Middle frontal gyrus (tissue), 1 donor: ENCODE measurements at regions not wholly inside any gene's neighbourhood (a gene's known extent, or its start where the extent isn't known, plus 50 kb on each side); places are given as distances from the start of the nearest gene placed in this dataset.
"Not testable (repeated sequence)": the region's sequence is repeated elsewhere in the genome, so short reads cannot be mapped to it uniquely, and the experiment has no call there.

Experiments
- DNase-seq: peaks from one replicate; pipeline ENCODE4 v3.0.0-alpha.2; 2015; ENCODE audit warnings: low spot score; ENCODE audit errors: extremely low spot score

GRCh38 chr3:21979706-21980105, 228.7 kb upstream of the ZNF385D start:
- no peak for DNase-seq

DNA sequence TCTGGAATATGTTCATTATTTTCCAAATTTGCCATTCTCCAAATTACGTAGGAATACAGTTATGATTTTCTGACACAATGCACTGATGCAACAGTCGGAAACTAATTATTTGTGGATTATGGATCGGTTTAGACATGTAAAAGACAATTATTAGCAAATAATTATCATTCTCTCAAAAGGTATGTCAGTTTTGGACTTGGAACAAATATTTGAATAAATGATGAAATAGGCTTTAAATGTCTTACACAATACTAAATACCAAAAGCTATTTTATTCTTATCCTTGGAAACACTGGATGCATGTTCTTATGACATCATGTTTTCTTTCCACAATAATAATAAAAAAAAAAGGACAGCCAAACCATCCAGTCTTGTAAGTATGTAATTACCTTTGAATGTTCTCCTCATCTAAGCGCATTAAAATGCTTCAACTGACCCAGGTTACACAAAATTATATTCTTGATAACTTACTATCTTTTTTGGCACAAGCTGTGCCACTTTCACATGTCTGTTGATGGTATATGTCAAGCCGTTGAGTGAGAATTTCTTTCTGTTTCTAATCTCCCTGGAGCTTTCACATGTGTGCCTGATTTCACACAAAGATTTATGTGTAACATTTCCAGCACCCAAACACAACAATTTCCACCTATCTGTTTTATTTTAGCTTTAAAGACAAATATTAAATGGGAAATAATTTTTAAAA, 238.5 kb upstream of the ZNF385D start:
- no peak for DNase-seq

DNA sequence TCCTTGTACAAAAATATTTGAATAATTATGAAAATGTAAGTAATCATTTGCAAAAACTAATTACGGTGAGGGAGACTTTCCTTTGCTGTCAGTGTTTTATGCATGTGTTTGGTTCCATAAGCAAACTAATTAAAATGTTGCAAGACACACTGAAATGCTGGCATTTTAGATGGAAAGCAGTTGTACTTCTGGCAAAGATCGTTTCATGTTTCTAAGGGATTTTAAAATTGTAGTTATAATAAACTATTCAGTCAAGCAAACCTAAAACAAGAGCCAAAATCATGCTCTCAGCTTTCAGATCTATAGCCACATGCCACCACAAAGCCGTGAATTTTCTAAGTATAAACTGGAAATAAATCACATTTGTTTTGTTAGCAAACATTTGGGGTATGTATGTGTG, 240.1 kb upstream of the ZNF385D start:
- no peak for DNase-seq

DNA sequence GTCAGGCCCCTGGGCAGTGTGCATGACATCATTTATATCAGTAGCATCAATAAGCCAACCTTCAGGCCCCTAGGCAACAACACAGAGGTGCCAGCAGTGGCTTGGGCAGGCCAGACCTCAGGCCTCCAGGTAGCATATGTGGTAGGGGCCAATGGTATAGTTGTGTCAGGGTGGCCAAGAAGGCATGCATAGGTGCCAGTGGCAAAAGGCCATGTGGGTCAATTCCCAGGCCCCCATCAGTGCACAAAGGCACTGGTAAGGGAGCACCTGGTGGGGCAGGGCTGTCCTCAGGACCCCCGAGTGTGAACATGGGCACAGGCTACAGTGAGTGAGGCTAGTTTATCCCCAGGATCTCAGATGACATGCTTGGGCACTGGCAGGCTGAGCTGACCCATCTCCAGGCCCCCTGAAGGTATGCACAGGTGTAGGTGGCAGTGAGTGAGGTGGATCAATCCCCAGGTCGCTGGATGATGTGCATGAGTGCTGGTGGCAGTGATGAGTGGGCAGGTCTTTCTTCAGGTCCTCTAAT, 244.1 kb upstream of the ZNF385D start:
- DNase-seq = no peak

GRCh38 chr3:22007368-22007767, 256.4 kb upstream of the ZNF385D start:
- no peak for DNase-seq

DNA sequence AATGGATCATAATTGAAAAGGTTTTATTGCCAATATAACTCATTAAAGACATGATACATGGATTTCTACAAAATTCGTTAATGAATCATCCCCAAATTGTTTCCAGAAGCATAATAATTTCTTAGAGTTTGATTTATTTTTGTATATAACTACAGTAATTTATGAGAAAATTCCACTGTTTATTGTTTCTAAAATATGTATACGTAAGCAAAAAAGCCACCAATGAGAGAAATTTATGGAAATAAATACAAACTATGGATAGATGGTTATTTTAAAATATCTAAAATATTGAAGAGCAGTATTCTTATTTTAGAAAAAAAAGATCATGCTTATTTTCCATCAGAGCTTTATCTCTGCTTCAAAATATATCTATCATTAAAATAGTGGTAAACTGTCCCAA, 260.0 kb upstream of the ZNF385D start:
- no peak for DNase-seq

GRCh38 chr3:22012471-22012870, 261.5 kb upstream of the ZNF385D start:
- no peak for DNase-seq

DNA sequence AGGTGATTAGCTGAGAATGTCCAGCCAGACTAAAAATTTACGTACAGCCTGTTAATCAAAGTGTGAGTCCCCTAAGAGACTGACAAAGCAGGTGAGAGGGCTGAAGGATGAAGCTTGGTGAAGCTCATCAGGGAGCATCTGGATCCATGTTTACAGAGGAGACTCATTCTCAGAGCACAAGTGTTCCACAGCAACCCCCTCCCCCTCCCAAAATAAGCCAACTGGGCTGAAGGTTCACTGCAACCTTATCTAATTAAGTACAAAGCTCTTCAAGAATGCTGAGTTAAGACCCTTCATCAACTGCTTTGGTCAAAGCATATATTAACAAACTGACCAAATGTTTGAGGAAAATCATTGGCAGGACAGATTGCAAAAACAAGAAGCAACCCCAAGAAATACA, 262.6 kb upstream of the ZNF385D start:
- DNase-seq = no peak

- DNase-seq = no peak
These were observed 265.2 kb upstream of the ZNF385D start for GRCh38 chr3:22016197-22016596.

DNA sequence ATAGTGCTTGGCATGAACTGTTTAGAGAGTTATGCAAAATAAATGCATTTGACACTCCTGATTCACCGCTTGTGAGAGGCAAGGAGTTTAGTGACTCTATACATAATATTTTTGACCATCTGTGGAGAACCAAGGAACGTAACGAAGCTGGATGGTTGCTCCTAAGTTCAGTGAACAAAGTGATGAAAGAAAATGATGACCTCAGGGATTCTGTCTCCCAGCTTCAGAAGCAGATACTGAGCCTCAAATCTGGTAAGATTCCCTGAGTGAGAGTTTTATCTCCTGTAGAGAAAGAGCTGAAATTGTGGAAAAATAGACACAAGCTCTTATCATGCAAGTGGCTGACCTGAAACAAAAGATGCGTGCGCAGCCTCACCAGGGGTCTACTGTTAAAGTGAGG, 273.6 kb upstream of the ZNF385D start:
- not testable (repeated sequence) for DNase-seq

GRCh38 chr3:22029480-22029879, 278.5 kb upstream of the ZNF385D start:
- no peak for DNase-seq

DNA sequence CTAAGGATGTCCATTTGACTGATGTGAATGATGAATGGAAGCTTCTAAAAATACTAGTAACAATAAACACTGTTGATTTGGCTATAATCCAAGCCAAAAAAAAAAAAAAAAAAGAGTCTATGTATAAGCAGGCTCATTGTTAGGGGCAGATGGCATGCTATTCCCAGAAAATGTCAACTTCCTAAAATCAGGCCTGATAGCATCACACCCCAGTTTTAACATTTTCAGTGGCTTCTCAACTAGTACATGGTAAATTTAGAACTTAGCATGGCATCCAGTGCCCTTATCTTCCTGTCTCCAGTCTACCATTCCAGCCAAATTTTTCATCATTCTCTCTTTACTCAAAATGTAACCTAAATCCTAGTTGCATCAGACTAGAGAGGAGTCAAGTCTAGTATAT, 288.2 kb upstream of the ZNF385D start:
- DNase-seq = no peak

DNA sequence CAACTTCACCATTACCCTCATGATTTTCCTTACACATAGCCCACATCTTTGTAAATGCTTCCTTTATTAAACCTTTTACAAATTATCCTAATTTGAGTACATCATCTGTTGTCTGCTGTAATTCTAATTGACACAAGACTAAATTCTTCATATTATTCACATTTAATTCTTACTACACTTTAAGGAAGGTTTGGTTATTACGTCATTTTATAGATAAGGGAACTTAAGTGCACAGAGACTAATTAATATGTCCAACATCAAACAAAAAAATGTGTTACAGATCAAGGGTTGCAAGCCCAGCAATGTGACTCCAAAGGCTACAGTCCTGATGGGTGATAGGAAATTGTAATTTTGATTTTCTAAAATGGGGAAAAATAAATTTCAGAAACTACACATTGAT, 289.1 kb upstream of the ZNF385D start:
- DNase-seq = no peak

DNA sequence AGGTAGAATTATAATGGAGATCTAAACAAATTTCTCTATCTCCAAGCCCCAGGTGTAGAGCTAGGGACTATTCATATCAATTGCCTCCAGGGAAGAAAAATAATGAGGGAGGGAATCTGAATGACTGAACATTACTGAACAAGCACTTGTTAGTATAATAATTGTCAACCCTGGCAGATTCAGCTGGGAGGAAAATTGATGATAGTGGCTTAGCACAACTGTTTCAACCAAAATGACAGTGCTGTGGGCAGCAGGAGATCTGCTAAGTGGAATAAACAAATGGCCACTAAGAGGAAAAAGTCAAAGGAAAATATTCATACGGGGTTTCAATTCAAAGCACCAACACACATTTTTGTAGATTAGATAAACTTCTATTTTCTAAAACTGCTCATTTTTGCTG, 294.9 kb upstream of the ZNF385D start:
- DNase-seq = no peak

DNA sequence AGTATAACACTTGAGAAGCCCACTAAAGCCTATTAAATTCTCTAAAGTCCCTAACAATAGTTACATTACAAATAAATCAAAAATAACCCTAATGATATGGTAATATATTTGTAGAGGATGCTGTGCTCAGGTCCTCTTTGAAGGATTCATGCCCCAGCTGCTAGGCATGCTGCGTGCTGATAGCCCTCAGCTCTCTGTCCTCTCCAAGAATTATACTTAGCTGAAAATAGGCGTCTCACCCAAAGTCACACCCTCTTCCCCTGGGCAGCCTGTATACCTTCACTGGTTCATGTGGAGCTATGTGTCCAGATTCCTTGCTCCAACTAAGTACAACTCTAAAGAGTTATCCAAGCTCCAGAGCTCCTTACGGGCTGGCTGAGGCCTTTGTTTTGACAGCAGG, 312.5 kb upstream of the ZNF385D start:
- no peak for DNase-seq

DNA sequence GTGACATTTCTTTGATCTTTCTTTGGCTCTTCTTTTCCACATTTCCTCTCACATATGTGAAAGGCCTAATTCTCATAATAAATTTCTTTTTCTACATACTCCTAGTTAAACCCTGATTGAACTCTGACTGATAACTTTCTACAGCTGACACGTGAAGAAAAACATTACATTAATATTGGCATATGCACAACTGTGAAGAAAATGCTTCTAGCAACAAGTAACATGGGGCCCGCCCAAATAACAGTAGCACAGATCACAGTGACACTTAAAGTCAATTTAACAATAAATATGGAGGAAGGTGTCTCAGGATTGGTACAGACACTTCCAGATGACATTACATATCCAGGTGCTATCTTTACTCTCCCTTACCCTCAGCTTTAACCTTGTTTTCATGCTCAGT, 317.6 kb upstream of the ZNF385D start:
- no peak for DNase-seq

GRCh38 chr3:22088204-22088603, 337.2 kb upstream of the ZNF385D start:
- no peak for DNase-seq

DNA sequence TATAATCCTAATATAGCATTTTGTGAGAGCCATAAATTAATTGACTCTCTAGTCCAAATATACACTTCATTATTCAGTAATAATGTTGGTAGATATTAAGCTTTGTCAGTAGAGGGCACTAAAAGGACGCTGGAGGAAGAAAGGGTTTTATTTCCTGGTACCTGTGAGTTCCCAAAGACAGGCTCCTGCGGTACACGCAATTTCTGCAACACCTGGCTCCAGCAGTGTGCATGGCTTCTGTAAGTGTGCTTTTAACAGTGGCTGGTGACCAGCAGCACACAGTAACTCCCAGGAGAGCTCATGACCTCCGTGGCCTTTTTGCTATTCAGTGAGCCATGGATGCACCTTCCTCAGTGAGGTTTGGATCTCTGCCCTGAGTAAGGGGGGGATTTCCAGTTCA, 338.3 kb upstream of the ZNF385D start:
- DNase-seq = no peak

DNA sequence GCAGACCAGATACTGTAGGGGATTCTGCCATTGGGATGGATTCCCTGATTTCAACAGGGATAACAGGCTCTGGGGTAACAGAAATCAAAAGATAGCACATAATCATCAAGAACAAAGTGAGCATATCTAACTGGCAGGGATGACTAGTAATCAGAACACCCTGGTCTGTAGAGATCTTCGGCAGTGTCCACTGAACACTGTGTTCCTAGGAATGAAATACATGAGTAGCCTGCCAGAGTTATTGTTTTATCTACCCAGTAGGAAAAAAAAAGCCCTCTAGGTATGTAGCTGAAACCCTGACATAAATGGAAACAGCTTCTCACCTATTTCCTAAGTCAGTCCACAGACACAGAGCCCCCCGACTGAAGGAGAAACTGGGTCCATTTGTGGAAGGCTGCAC, 340.3 kb upstream of the ZNF385D start:
- DNase-seq = no peak

DNA sequence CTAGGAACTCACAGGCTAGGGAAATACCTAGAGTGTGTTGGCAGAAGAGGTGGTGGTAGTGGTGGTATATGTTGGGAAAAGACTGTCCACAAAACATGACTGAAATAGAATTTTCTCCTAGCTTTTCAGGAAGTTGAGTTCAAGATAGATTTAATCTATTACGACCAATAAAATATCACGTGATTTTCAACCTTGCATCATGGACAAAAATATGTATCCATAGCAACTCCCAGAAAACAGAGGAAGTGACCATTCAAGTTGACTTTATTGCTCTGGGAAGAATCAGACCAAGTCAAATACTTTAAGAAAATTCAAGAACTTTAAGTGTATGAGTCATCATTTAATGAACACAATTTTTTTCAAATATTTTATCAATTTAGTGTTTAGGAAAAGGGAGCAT, 347.0 kb upstream of the ZNF385D start:
- no peak for DNase-seq

- DNase-seq = no peak
These were observed 350.3 kb upstream of the ZNF385D start for GRCh38 chr3:22101351-22101750.

DNA sequence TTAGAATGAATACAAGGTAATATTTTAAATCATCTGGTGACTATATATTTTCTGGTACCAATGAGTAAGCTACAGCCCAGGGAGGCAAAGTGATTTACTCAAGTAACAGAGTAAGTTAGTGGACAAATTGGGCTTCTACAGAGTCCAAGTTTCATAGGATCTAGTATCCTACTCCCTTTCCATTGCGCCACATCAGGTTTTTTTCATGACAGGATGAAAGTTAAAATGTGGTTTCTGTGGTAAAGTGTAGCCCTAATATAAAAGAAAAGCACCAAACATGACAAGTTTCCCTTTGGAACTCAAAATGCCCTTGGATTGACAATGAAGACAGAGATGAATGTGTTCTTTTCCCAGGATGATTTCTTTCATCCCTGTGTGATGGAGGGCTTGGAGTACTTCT, 350.8 kb upstream of the ZNF385D start:
- DNase-seq = no peak

GRCh38 chr3:22103423-22103822, 352.4 kb upstream of the ZNF385D start:
- no peak for DNase-seq
